Activated naive CD8-positive, alpha-beta T cell treated with anti-CD3 and anti-CD28 coated beads, Interleukin-2, amount 10 ng/mL, durations not matched to agents 7 days and 5 days (primary cell): ENCODE measurements at regions not wholly inside any gene's neighbourhood (a gene's known extent, or its start where the extent isn't known, plus 50 kb on each side); places are given as distances from the start of the nearest gene placed in this dataset.

Source experiments
- ATAC-seq: fragments of 150-1000 bp; cut with Tn5 transposase; one replicate; pipeline ENCODE4 v1.10.0; 2021; ENCODE audit warnings: low read depth, moderate library complexity
- POLR2A ChIA-PET: fragments of 350-600 bp; sonication (Branson Sonifier 250); formaldehyde crosslinking; loops from one replicate; lab custom pipeline; 2021; ENCODE audit warnings: antibody characterized with exemption; lab: Charles Lee
- DNase-seq: peaks from one replicate; pipeline ENCODE4 v3.0.0; 2021
- H3K27ac Mint-ChIP-seq: one replicate; pipeline ENCODE4 v1.8.0; 2022; ENCODE audit warnings: mild to moderate bottlenecking, mixed read lengths
- H3K27me3 Mint-ChIP-seq: one replicate; pipeline ENCODE4 v1.8.0; 2022; ENCODE audit warnings: mild to moderate bottlenecking, moderate library complexity, mixed read lengths
- H3K36me3 Mint-ChIP-seq: one replicate; pipeline ENCODE4 v1.8.0; 2021; ENCODE audit warnings: mild to moderate bottlenecking, mixed read lengths
- H3K4me1 Mint-ChIP-seq: one replicate; pipeline ENCODE4 v1.8.0; 2021; ENCODE audit warnings: mixed read lengths
- H3K4me3 Mint-ChIP-seq: one replicate; pipeline ENCODE4 v1.8.0; 2022; ENCODE audit warnings: mild to moderate bottlenecking, moderate library complexity, mixed read lengths
- H3K9me3 Mint-ChIP-seq: one replicate; pipeline ENCODE4 v1.8.0; 2021; ENCODE audit warnings: mixed read lengths

DNA sequence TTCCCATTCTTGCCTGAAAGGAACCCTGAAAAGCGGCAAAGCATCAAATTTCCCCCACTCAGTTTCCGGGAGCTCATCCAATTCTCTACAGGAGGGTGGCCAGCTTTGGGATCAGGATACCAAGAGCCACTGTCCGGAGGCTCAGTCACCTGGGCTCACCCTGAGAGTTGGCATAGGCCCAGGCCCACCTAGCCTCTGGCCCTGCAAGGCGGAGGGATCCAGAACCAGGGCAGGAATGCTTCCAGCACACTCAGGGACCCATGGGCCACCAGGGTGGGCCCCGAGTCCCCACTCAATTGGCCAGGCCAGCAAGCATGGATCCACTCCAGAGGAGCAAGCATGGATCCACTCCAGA, 432.9 kb upstream of the MYT1L start:
- Mint-ChIP-seq H3K4me3 (no peak overlapping the region), H3K9me3 (no peaks in the 10 kb centered on the region), H3K27me3 (no peaks in the 10 kb centered on the region), H3K27ac (no peak overlapping the region), H3K4me1 (no peaks in the 10 kb centered on the region), H3K36me3 (no peaks in the 10 kb centered on the region)
- DNase-seq (no peak), ATAC-seq (no peak)
- POLR2A ChIA-PET, result no interaction called here

DNA sequence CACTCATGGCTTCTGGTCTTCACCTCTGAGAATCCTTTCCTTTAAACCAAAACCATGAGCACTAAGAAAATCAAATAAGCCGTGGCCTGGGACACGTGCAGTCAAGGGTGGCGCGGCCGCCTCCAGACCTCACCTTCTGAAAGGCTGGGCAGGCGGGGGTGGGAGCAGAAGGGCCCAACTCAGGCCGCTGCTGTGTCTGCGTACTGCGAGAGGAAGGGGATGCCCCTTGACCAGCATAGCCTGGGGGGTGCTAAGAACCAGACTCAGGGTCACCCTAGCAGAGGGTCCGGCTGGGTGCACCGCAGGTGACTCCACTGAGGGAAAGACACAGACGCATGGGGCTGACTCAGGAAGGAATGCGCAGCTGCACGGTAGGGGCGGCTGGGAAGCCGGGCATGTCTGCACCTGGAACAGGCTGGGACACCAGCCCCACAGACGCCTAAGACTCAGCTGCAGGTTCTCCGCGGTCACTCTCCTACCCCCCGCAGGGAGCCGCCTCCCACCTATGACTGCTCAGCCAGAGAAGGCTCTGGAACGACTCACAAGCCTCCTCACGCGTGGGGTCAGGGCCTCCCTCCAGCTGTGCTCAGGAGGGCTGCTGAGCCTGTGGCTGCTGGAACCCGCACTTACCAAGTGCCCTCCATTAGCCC, 432.4 kb upstream of the MYT1L start:
- DNase-seq, result no peak
- no peak overlapping the region for H3K4me3 Mint-ChIP-seq
- H3K27me3 Mint-ChIP-seq, result no peaks in the 10 kb centered on the region
- no peaks in the 10 kb centered on the region for H3K36me3 Mint-ChIP-seq
- ATAC-seq, result no peak
- POLR2A ChIA-PET, result no interaction called here
- no peaks in the 10 kb centered on the region for H3K4me1 Mint-ChIP-seq
- no peak overlapping the region for H3K27ac Mint-ChIP-seq
- no peaks in the 10 kb centered on the region for H3K9me3 Mint-ChIP-seq

DNA sequence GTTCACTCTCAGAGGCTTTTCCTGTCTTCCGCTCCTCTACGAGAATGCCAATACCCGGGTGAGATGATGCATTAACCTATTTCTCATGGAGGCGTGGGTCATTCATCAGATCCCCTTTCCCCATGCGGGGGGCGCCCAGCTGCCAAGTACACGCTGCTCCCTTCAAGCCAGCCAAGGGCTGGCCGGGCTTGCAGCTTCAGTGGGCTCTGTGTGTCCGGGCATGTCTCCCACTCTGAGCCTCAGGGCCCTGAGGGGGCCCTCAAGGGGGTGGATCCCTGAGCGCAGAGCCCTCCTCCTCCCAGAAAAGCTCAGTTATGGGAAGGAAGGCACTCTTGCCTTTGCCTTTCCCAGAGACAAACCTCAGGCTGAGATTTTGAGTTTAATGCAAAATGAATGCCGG, 431.8 kb upstream of the MYT1L start:
- Mint-ChIP-seq H3K4me1 (no peaks in the 10 kb centered on the region), H3K4me3 (no peak overlapping the region), H3K27me3 (no peaks in the 10 kb centered on the region), H3K27ac (no peak overlapping the region), H3K36me3 (no peaks in the 10 kb centered on the region), H3K9me3 (no peaks in the 10 kb centered on the region)
- POLR2A ChIA-PET, result no interaction called here
- no peak for ATAC-seq
- no peak for DNase-seq

DNA sequence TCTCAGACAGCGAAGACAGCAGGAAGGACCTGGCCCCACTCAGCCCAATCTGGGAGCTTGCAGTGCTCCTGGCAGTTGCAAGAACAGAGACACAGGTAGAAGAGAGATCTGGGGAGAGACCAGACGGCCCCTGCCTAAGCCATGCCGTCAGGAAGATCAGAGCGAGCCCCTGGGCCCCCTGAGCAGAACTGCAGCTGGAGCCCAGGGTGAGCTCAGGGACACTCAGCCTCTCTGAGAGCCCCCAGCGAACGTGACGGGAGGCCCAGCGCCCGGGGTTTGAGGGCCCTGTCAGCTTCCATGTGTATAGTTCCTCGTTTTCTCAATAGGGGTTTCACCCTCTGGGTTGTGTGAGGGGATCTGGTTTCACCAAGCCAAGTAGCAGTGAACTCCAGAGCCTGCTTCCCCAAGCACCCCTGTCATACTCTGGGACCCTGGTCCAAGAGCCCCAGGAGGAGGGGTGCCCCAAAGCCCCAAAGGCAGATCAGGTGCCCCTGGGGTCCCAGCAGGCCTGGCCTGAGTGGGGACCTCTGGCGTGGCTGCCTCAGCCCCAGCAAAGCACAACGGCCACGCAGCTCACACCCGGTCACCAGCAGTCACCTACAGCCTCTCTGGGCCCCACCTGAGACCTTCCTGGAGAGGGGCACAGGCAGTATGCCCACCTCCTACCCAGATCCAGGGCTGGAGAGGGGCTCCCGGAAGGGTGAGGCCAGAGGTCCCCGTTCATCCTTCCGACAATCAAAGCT, 431.3 kb upstream of the MYT1L start:
- DNase-seq (no peak), ATAC-seq (no peak)
- POLR2A ChIA-PET, result no interaction called here
- H3K36me3 Mint-ChIP-seq, result no peaks in the 10 kb centered on the region
- H3K4me1 Mint-ChIP-seq, result no peaks in the 10 kb centered on the region
- no peak overlapping the region for H3K27ac Mint-ChIP-seq
- no peak overlapping the region for H3K4me3 Mint-ChIP-seq
- no peaks in the 10 kb centered on the region for H3K27me3 Mint-ChIP-seq
- H3K9me3 Mint-ChIP-seq, result no peaks in the 10 kb centered on the region

DNA sequence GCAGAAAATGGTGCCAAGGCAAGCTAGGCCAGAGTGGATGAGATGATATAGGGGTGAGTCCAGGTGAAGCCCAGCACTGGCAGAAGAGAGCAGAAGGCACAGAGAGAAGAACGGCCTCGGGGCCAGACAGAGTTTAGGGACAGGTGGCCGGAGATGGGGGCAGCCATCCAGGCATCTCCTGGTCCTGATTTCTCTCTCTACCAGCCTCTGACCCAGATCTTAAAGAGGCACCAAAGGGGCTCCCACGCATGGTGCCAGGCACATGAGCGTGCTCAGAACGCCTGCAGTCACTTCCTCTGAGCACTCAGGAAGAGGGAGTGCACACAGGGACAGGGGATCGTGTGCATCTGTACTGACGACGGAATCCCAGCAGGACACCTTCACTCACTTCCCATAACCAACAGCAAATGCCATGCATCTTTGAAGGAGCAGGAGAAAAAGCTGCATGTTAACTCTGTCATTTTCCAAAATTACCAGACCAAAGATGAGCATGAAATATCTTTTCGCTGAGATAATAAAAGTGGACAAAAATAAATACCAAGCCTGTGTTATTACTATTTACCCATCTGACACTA, 427.8 kb upstream of the MYT1L start:
- ATAC-seq (no peak), DNase-seq (no peak)
- H3K9me3 Mint-ChIP-seq, result peaks cover 3% of the 10 kb centered on the region
- POLR2A ChIA-PET, result no interaction called here
- H3K36me3 Mint-ChIP-seq, result no peaks in the 10 kb centered on the region
- H3K27me3 Mint-ChIP-seq, result no peaks in the 10 kb centered on the region
- no peak overlapping the region for H3K4me3 Mint-ChIP-seq
- no peak overlapping the region for H3K27ac Mint-ChIP-seq
- H3K4me1 Mint-ChIP-seq, result no peaks in the 10 kb centered on the region

DNA sequence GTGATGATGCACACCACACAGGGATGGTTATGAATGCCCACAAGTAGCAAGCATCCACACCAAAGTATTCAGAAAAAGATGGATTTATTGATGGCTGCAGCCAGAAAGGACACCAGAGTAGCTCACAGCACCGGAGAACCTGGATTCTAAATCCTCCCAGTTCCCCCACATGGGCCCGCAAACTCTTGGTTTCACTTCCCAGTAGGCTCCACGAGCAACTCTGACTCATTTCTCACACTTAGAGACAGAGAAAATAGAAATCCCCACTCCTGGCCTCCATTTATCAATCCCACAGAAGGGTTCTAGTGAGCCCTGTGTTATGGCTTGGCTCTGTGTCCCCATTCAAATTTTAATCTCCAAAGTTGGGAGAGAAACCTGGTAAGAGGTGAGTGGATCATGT, 426.7 kb upstream of the MYT1L start:
- no peaks in the 10 kb centered on the region for H3K4me1 Mint-ChIP-seq
- no peak overlapping the region for H3K4me3 Mint-ChIP-seq
- H3K9me3 Mint-ChIP-seq, result peaks cover 8% of the 10 kb centered on the region
- no peaks in the 10 kb centered on the region for H3K27me3 Mint-ChIP-seq
- no peak for ATAC-seq
- H3K27ac Mint-ChIP-seq, result no peak overlapping the region
- DNase-seq, result no peak
- no peaks in the 10 kb centered on the region for H3K36me3 Mint-ChIP-seq
- POLR2A ChIA-PET, result no interaction called here

DNA sequence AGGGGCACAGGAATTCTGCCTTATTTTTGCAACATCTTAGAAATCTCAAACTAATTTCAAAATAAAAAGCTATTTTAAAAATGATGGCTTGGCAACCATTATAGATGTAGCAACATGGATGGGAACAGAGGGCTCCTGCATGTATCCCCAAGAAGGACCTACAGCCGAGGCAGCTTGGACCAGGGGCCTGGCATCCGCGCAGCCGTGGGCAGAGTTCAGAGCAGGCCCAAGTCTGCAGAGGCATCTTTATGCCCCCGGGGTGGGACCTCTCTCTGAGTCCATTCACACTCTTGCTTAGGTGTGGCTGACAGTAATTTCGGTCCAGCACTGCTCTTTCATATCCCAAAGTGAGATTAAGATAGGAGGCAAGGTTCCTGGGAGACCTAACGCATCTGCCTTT, 425.8 kb upstream of the MYT1L start:
- Mint-ChIP-seq H3K4me1 (no peaks in the 10 kb centered on the region), H3K9me3 (peaks cover 9% of the 10 kb centered on the region), H3K27ac (no peak overlapping the region), H3K27me3 (no peaks in the 10 kb centered on the region), H3K4me3 (no peak overlapping the region), H3K36me3 (no peaks in the 10 kb centered on the region)
- ATAC-seq (no peak), DNase-seq (no peak)
- POLR2A ChIA-PET, result no interaction called here

DNA sequence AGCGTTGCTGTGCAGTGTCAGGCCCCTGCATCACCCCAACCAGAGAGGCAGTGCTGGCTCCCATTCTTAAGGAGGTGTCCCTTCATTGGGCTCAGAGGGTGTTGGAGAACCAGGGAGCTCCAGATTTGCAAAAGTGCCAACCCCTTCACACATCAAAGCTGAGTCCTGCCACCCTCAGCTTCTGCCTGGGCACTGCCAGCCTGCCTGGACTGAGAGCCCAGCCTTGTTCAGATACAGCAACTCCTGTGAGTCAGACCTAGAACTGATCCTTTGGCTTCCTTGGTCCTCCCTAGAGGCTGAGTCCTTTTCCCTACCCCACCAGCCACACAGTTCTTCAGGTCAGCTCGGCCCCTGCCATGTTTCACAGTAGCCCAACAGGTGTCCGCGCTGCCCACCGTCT, 424.9 kb upstream of the MYT1L start:
- POLR2A ChIA-PET, result no interaction called here
- H3K27me3 Mint-ChIP-seq, result peaks cover 1% of the 10 kb centered on the region
- H3K36me3 Mint-ChIP-seq, result no peaks in the 10 kb centered on the region
- H3K27ac Mint-ChIP-seq, result no peak overlapping the region
- ATAC-seq (no peak), DNase-seq (no peak)
- no peak overlapping the region for H3K4me3 Mint-ChIP-seq
- no peaks in the 10 kb centered on the region for H3K4me1 Mint-ChIP-seq
- H3K9me3 Mint-ChIP-seq, result peaks cover 9% of the 10 kb centered on the region

DNA sequence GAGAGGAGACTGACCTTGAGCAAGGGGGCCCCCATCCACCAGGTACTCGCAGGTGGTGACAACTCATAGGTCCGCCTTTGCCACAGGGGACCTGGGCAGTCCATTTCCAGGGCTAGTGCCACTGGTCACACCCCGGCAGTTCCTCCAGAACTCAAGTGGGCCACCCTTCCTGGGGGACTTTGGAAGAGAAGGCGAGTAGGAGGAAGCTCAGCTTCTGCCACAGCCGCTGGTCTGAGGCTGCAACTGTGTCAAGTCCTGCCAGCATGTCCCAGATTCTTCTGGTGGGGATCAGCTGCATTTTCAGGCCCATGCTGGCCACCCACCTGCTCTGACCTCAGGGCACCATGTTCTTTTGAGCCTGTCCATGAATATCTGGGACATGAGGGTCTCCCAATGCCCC, 423.9 kb upstream of the MYT1L start:
- POLR2A ChIA-PET, result no interaction called here
- no peak for DNase-seq
- Mint-ChIP-seq H3K4me1 (no peaks in the 10 kb centered on the region), H3K4me3 (no peak overlapping the region), H3K36me3 (no peaks in the 10 kb centered on the region), H3K27ac (no peak overlapping the region), H3K27me3 (peaks cover 1% of the 10 kb centered on the region), H3K9me3 (peaks cover 14% of the 10 kb centered on the region)
- ATAC-seq, result no peak

DNA sequence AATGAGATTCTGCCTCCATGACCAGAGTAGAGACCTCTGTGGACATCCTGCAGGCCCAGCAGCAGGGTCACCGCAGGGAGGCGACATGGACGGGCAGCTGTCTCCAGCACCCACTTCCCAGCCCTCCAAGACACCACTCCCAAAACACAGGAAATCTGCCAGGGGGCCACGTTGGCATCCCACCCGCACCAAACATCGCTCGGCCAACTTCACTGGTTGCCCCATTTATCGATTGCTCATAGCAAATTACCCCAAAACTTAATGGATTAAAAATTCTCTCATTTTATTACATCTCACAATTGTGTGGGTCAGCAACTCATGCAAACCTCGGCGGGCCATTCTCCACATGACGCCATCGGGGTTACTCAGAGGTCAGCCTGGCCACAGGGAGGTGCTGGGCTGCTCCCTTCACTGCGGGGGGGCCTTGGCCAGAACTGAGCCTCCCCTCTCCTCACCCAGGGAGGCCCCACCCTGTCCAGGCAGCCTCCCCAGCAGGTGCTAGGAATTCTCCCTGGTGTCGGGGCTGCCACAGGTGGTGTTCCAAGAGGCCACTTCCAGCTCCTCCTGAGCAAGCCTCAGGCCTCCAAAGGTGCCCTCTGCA, 420.7 kb upstream of the MYT1L start:
- no peak overlapping the region for H3K27ac Mint-ChIP-seq

DNA sequence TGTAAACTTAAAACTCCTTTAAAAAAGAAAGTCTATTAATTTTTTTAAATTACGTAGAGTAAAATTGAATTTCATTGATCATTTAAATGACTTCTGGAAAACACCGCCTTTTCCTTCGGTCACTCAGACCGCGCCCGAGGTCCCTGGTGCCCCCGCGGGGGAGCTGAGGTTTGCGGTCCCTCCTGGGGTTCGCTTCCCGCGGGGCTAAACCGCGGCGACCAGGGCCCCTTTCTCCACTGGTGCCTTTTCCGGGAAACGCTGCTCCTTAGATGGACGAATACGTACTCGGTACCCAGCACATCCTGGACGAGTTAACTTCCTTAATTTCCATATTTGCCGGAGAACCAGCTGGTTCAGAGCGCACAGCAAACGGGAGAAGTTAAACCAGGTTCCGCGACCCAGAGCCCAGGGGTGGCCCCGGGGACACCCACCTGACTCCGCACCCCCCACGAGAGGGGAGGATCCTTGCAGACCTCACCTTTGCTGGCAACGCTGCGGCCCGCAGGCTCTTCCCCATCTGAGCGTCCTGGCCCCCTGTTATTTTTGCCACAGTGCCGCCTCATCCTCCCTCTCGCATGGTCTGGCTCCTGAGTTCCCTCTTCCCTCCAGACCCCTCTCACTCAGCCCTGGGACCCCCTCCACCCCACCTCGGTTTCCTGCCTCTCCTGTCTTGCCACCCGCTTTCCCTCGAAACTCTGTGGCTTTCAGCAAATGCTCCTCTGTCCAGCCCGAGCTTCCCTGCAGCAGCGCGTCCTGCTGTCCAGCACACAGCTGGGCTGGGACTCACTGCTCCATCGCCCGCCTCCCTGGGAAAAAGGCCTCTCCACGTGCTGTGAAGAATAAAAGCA, 420.0 kb upstream of the MYT1L start:
- Mint-ChIP-seq H3K27ac (no peak overlapping the region), H3K4me3 (no peak overlapping the region), H3K4me1 (no peaks in the 10 kb centered on the region), H3K36me3 (no peaks in the 10 kb centered on the region), H3K27me3 (peaks cover 1% of the 10 kb centered on the region), H3K9me3 (peaks cover 14% of the 10 kb centered on the region)
- ATAC-seq (no peak), DNase-seq (no peak)
- POLR2A ChIA-PET, result no interaction called here

More for the DNA sequence above, 420.7 kb upstream of the MYT1L start:
- H3K36me3 Mint-ChIP-seq, result no peaks in the 10 kb centered on the region
- H3K27me3 Mint-ChIP-seq, result peaks cover 1% of the 10 kb centered on the region
- no peaks in the 10 kb centered on the region for H3K4me1 Mint-ChIP-seq
- H3K9me3 Mint-ChIP-seq, result peaks cover 14% of the 10 kb centered on the region
- H3K4me3 Mint-ChIP-seq, result no peak overlapping the region
- no peak for DNase-seq
- POLR2A ChIA-PET, result no interaction called here
- no peak for ATAC-seq

DNA sequence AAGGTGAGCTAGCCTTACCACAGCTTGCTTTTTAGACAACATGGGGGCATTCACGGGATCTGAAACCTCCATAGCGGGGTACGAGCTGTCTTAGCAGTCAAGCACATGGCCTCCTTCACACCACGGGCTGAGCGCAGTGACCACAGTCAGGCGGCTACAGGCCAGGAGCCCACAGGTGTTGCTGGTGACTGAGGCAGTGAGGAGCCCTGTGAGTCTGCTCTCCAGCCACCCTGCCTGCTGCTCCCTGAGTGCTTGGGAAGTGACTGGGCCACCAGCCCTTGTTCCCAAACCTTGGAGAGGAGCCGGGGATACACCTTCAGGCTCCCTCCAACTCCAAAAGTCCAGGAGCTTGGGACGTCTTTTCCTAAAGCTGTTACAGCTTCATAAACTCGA, 418.1 kb upstream of the MYT1L start:
- H3K4me1 Mint-ChIP-seq, result no peaks in the 10 kb centered on the region
- POLR2A ChIA-PET, result no interaction called here
- no peak overlapping the region for H3K4me3 Mint-ChIP-seq
- H3K9me3 Mint-ChIP-seq, result peaks cover 12% of the 10 kb centered on the region
- no peak for ATAC-seq
- no peaks in the 10 kb centered on the region for H3K36me3 Mint-ChIP-seq
- no peak for DNase-seq
- no peak overlapping the region for H3K27ac Mint-ChIP-seq
- H3K27me3 Mint-ChIP-seq, result peaks cover 1% of the 10 kb centered on the region

DNA sequence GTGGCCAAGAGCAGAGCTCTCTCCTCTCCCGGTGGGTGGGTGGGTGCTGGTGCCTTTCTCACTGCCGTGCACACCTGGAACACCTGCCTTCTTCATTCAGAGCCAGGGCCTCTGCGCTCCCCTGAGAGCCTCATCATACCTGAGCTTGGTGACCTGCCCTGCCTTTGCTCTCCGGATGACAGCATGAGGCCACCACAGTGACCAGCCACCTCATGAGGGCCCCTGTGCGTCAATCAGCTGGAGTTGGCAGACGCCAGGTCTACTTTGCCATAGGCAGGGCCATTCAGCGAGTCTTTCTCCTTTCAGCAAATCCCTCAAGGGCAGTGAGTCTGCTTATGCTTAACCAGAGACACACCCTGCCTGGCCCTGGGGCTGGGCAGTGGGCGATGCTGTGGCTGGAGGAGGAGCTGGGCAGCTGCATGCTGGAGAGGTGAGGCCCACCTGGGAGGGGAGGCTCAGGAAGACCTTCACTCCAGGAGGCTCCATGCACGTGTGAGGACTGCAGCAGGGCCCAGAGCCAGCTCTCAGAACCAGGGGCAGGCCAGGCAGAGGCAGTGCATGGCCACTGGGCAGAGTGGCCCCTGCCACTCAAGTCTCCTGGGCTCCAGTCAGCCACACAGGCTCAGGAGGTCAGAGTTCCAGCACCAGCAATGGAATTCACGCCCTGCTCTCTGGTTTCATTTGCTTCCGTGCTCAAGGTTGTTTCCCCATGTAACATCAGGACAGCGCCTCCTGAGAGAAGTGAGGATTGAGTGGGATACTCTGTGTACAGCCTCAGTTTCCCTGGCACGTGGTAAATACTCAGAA, 417.5 kb upstream of the MYT1L start:
- H3K4me3 Mint-ChIP-seq, result no peak overlapping the region
- peaks cover 1% of the 10 kb centered on the region for H3K27me3 Mint-ChIP-seq
- H3K4me1 Mint-ChIP-seq, result no peaks in the 10 kb centered on the region
- POLR2A ChIA-PET, result no interaction called here
- ATAC-seq, result no peak
- no peak for DNase-seq
- no peak overlapping the region for H3K27ac Mint-ChIP-seq
- no peaks in the 10 kb centered on the region for H3K36me3 Mint-ChIP-seq
- peaks cover 12% of the 10 kb centered on the region for H3K9me3 Mint-ChIP-seq
